Neuron (in vitro differentiated cells): ENCODE measurements at regions not wholly inside any gene's neighbourhood (a gene's known extent, or its start where the extent isn't known, plus 50 kb on each side); places are given as distances from the start of the nearest gene placed in this dataset.

ENCODE experiments used
- H2AFZ ChIP-seq: one replicate; pipeline ENCODE4 v1.6.1; 2013; ENCODE audit warnings: low read depth, mild to moderate bottlenecking, inconsistent platforms, low read length, moderate library complexity
- H3K27me3 ChIP-seq: one replicate; pipeline ENCODE4 v1.6.1; 2013; ENCODE audit warnings: low read length; ENCODE audit not compliant: insufficient read depth
- H3K36me3 ChIP-seq: one replicate; pipeline ENCODE4 v1.6.1; 2013; ENCODE audit warnings: low read length; ENCODE audit not compliant: insufficient read depth
- H3K4me1 ChIP-seq: one replicate; pipeline ENCODE4 v1.6.1; 2013; ENCODE audit warnings: low read length; ENCODE audit not compliant: insufficient read depth
- H3K4me3 ChIP-seq: 2 replicates; pipeline ENCODE4 v1.5.1; 2013; ENCODE audit warnings: mild to moderate bottlenecking, low read length, moderate library complexity
- H3K9me3 ChIP-seq: one replicate; pipeline ENCODE4 v1.6.1; 2013; ENCODE audit warnings: low read length

GRCh38 chr1:54464477-54465146 is 58.4 kb upstream of the SSBP3 start:
- no peaks in the 10 kb centered on the region for H3K9me3 ChIP-seq
- no peak overlapping the region for H2AFZ ChIP-seq
- H3K27me3 ChIP-seq = no peaks in the 10 kb centered on the region
- no peak overlapping the region for H3K4me3 ChIP-seq
- H3K36me3 ChIP-seq = no peaks in the 10 kb centered on the region
- peaks cover 13% of the 10 kb centered on the region for H3K4me1 ChIP-seq

GRCh38 chr1:54464031-54464476 is 57.9 kb upstream of the SSBP3 start:
- H3K36me3 ChIP-seq = no peaks in the 10 kb centered on the region
- H3K9me3 ChIP-seq = no peaks in the 10 kb centered on the region
- H3K4me1 ChIP-seq = peaks cover 13% of the 10 kb centered on the region
- H3K4me3 ChIP-seq = no peak overlapping the region
- no peaks in the 10 kb centered on the region for H3K27me3 ChIP-seq
- H2AFZ ChIP-seq = no peak overlapping the region

- no peak overlapping the region for H3K4me3 ChIP-seq
- no peak overlapping the region for H2AFZ ChIP-seq
- H3K9me3 ChIP-seq = no peaks in the 10 kb centered on the region
- H3K27me3 ChIP-seq = no peaks in the 10 kb centered on the region
- H3K36me3 ChIP-seq = no peaks in the 10 kb centered on the region
- peaks cover 13% of the 10 kb centered on the region for H3K4me1 ChIP-seq
Observed at GRCh38 chr1:54463259-54464030, 57.3 kb upstream of the SSBP3 start.

- Histone ChIP-seq H3K9me3 (no peaks in the 10 kb centered on the region), H2AFZ (no peak overlapping the region), H3K4me1 (peaks cover 13% of the 10 kb centered on the region), H3K27me3 (no peaks in the 10 kb centered on the region), H3K4me3 (no peak overlapping the region), H3K36me3 (no peaks in the 10 kb centered on the region)
Observed at GRCh38 chr1:54462597-54463258, 56.5 kb upstream of the SSBP3 start.

GRCh38 chr1:54461731-54462596 is 55.8 kb upstream of the SSBP3 start:
- Histone ChIP-seq H3K36me3 (no peaks in the 10 kb centered on the region), H3K9me3 (no peaks in the 10 kb centered on the region), H3K4me3 (no peak overlapping the region), H2AFZ (no peak overlapping the region), H3K4me1 (peaks cover 13% of the 10 kb centered on the region), H3K27me3 (no peaks in the 10 kb centered on the region)

- no peaks in the 10 kb centered on the region for H3K9me3 ChIP-seq
- no peaks in the 10 kb centered on the region for H3K36me3 ChIP-seq
- no peak overlapping the region for H2AFZ ChIP-seq
- H3K4me3 ChIP-seq = no peak overlapping the region
- no peaks in the 10 kb centered on the region for H3K27me3 ChIP-seq
- peaks cover 13% of the 10 kb centered on the region for H3K4me1 ChIP-seq
Observed at GRCh38 chr1:54460861-54461387, 54.7 kb upstream of the SSBP3 start.

GRCh38 chr1:54460351-54460750 is 54.2 kb upstream of the SSBP3 start:
- Histone ChIP-seq H3K36me3 (no peaks in the 10 kb centered on the region), H2AFZ (no peak overlapping the region), H3K4me1 (peaks cover 11% of the 10 kb centered on the region), H3K9me3 (no peaks in the 10 kb centered on the region), H3K27me3 (no peaks in the 10 kb centered on the region), H3K4me3 (no peak overlapping the region)

GRCh38 chr1:54459726-54460191 is 53.6 kb upstream of the SSBP3 start:
- H3K4me3 ChIP-seq = no peak overlapping the region
- no peaks in the 10 kb centered on the region for H3K36me3 ChIP-seq
- H2AFZ ChIP-seq = no peak overlapping the region
- H3K4me1 ChIP-seq = peaks cover 9% of the 10 kb centered on the region
- H3K27me3 ChIP-seq = no peaks in the 10 kb centered on the region
- H3K9me3 ChIP-seq = no peaks in the 10 kb centered on the region

- H3K27me3 ChIP-seq = no peaks in the 10 kb centered on the region
- H3K4me3 ChIP-seq = no peak overlapping the region
Observed at GRCh38 chr1:54459140-54459539, 52.9 kb upstream of the SSBP3 start.

GRCh38 chr1:54456921-54457529 is 50.8 kb upstream of the SSBP3 start:
- Histone ChIP-seq H2AFZ (no peak overlapping the region), H3K36me3 (no peaks in the 10 kb centered on the region), H3K4me1 (peaks cover 6% of the 10 kb centered on the region), H3K4me3 (no peak overlapping the region), H3K27me3 (no peaks in the 10 kb centered on the region), H3K9me3 (no peaks in the 10 kb centered on the region)

More at GRCh38 chr1:54459140-54459539, 52.9 kb upstream of the SSBP3 start:
- H2AFZ ChIP-seq = no peak overlapping the region
- H3K36me3 ChIP-seq = no peaks in the 10 kb centered on the region
- no peaks in the 10 kb centered on the region for H3K9me3 ChIP-seq
- peaks cover 9% of the 10 kb centered on the region for H3K4me1 ChIP-seq

GRCh38 chr1:54456361-54456760 is 50.2 kb upstream of the SSBP3 start:
- H2AFZ ChIP-seq = no peak overlapping the region
- no peaks in the 10 kb centered on the region for H3K9me3 ChIP-seq
- no peaks in the 10 kb centered on the region for H3K27me3 ChIP-seq
- H3K36me3 ChIP-seq = no peaks in the 10 kb centered on the region
- H3K4me1 ChIP-seq = peaks cover 6% of the 10 kb centered on the region
- H3K4me3 ChIP-seq = no peak overlapping the region
